HAP-1 (cell line): ENCODE measurements at regions not wholly inside any gene's neighbourhood (a gene's known extent, or its start where the extent isn't known, plus 50 kb on each side); places are given as distances from the start of the nearest gene placed in this dataset.

Experiments
- DNase-seq, 2 experiments: peaks; one replicate each; pipeline ENCODE4 v3.0.0-alpha.2; 2016 to 2020; ENCODE audit warnings: low spot score in 2 of 2
- H3K27me3 ChIP-seq: fragments of 250-450 bp; sonication (Bioruptor Pico); 2 replicates; pipeline ENCODE4 v1.5.1; 2020; ENCODE audit warnings: low read depth, mild to moderate bottlenecking, moderate library complexity
- H3K36me3 ChIP-seq: fragments of 250-450 bp; sonication (Bioruptor Pico); replicated peaks from 2 replicates; pipeline ENCODE4 v1.5.1; 2020; ENCODE audit warnings: mild to moderate bottlenecking
- H3K4me1 ChIP-seq: fragments of 250-450 bp; sonication (Bioruptor Pico); 2 replicates; pipeline ENCODE4 v1.5.1; 2020; ENCODE audit warnings: mild to moderate bottlenecking
- H3K4me3 ChIP-seq: fragments of 250-450 bp; sonication (Bioruptor Pico); 2 replicates; pipeline ENCODE4 v1.5.1; 2020; ENCODE audit warnings: mild to moderate bottlenecking, moderate library complexity
- H3K9me3 ChIP-seq: fragments of 250-450 bp; sonication (Bioruptor Pico); 2 replicates; pipeline ENCODE4 v1.5.1; 2020; ENCODE audit warnings: mild to moderate bottlenecking, moderate library complexity
- in situ Hi-C: fragments of 300-500 bp; cut with MboI; formaldehyde crosslinking; loops from 3 replicates; pipeline ENCODE4 v1.14.3; 2020; ENCODE audit warnings: low sequenced_read_pairs, inconsistent platforms, mixed read lengths

- no peak overlapping the region for H3K4me3 ChIP-seq
- no peaks in the 10 kb centered on the region for H3K36me3 ChIP-seq
- no peaks in the 10 kb centered on the region for H3K4me1 ChIP-seq
- H3K9me3 ChIP-seq, result no peaks in the 10 kb centered on the region; the same call in 1 of the 2 replicates
- DNase-seq, result no peak
- in situ Hi-C loops, result loop anchor here (25.0 kb wide), 1 partner anchor 103 kb away; no protein-coding TSS in a partner anchor
- no peaks in the 10 kb centered on the region for H3K27me3 ChIP-seq
Measured at GRCh38 chr21:38165466-38166172, 91.2 kb upstream of the KCNJ15 start.

- Histone ChIP-seq H3K9me3 (no peaks in the 10 kb centered on the region; the same call in 1 of the 2 replicates), H3K36me3 (no peaks in the 10 kb centered on the region), H3K27me3 (no peaks in the 10 kb centered on the region), H3K4me3 (no peak overlapping the region), H3K4me1 (no peaks in the 10 kb centered on the region)
- DNase-seq, result no peak
- in situ Hi-C loops, result loop anchor here (25.0 kb wide), 1 partner anchor 104 kb away; no protein-coding TSS in a partner anchor
Measured at GRCh38 chr21:38166173-38166535, 90.6 kb upstream of the KCNJ15 start.

DNA sequence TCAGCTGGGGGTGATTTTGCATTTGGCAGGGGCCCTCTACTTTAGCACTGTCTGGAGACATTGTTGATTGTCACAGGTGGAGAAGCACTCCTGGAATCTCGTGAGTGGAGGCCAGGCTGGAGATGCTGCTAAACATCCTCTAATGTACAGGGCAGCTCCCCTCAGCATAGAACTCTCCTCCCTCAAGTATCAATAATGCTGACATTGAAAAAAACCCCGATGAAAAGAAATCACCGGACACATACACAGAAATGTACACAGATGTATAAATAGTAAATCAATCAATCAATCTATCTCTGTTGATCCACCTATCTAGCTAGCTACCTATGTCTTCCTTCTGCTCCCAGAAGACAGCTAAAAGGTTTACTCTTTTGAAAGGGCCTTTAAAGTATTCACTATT lies 89.4 kb upstream of the KCNJ15 start:
- in situ Hi-C loops, result loop anchor here (25.0 kb wide), 1 partner anchor 105 kb away; no protein-coding TSS in a partner anchor
- Histone ChIP-seq H3K9me3 (no peaks in the 10 kb centered on the region; the same call in 1 of the 2 replicates), H3K4me1 (no peaks in the 10 kb centered on the region), H3K4me3 (no peak overlapping the region), H3K36me3 (no peaks in the 10 kb centered on the region), H3K27me3 (no peaks in the 10 kb centered on the region)
- DNase-seq, result no peak

- Histone ChIP-seq H3K4me1 (no peaks in the 10 kb centered on the region), H3K36me3 (no peaks in the 10 kb centered on the region), H3K27me3 (no peaks in the 10 kb centered on the region), H3K9me3 (no peaks in the 10 kb centered on the region; the same call in 1 of the 2 replicates), H3K4me3 (no peak overlapping the region)
- DNase-seq, result no peak
- in situ Hi-C loops, result loop anchor here (25.0 kb wide), 1 partner anchor 108 kb away; no protein-coding TSS in a partner anchor
Measured at GRCh38 chr21:38170283-38170682, 86.5 kb upstream of the KCNJ15 start.

DNA sequence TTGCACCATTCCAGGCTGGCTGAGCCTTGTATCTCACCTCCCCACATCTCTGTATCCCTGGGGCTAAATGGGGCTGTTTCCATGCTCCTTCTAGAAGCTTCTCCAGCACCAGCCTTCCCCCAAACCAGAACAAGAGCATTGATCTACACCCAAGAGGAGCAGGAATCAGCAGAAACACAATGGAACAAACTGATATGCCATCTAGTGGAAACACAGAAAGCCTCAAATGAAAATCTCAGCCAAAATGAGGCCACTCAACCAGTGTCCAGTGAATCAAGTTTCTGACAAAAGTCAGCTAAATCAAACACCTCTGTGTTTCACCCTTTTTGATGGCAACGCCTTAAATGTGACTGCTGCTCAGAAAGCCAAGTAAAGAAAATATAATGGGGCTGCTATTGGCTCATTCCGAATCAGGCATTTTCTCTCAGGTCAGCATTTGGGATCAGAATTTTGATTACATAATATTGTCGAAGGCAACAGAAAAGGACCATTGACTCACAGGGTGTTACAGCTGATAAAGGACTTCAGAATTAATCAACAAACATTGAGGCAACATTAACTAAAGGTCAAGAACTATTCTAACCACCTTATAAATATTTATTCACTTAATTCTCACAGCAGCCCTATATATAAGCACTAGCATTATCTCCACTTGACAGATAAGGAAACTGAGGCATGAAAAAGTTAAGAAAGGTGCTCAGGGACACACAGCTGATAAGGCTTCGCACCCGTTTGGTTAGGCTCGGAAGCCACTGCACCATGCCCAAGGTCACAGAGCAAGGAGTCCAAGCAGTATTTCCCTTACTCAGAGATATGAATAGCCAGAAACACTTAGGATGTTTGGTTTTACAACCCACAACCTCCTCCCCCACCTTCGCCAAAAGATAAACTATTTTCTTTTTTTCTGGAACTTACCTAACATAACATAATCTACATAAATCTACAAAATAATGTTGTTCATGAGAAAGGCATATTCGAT lies 85.8 kb upstream of the KCNJ15 start:
- Histone ChIP-seq H3K4me3 (no peak overlapping the region), H3K4me1 (no peaks in the 10 kb centered on the region), H3K9me3 (no peaks in the 10 kb centered on the region; the same call in 1 of the 2 replicates), H3K27me3 (no peaks in the 10 kb centered on the region), H3K36me3 (no peaks in the 10 kb centered on the region)
- DNase-seq, result no peak
- in situ Hi-C loops, result loop anchor here (25.0 kb wide), 1 partner anchor 109 kb away; no protein-coding TSS in a partner anchor

GRCh38 chr21:38171723-38172344 lies 85.0 kb upstream of the KCNJ15 start:
- no peaks in the 10 kb centered on the region for H3K4me1 ChIP-seq
- H3K9me3 ChIP-seq, result no peaks in the 10 kb centered on the region; the same call in 1 of the 2 replicates
- in situ Hi-C loops, result loop anchor here (25.0 kb wide), 1 partner anchor 110 kb away; no protein-coding TSS in a partner anchor
- no peak overlapping the region for H3K4me3 ChIP-seq
- no peaks in the 10 kb centered on the region for H3K36me3 ChIP-seq
- H3K27me3 ChIP-seq, result no peaks in the 10 kb centered on the region
- DNase-seq, result no peak

GRCh38 chr21:38173276-38174035 lies 83.3 kb upstream of the KCNJ15 start:
- Histone ChIP-seq H3K4me3 (no peak overlapping the region), H3K4me1 (no peaks in the 10 kb centered on the region), H3K27me3 (no peaks in the 10 kb centered on the region), H3K9me3 (no peaks in the 10 kb centered on the region), H3K36me3 (no peaks in the 10 kb centered on the region)
- DNase-seq, result no peak
- in situ Hi-C loops, result loop anchor here (25.0 kb wide), 1 partner anchor 111 kb away; no protein-coding TSS in a partner anchor

- DNase-seq, result no peak
- H3K4me3 ChIP-seq, result no peak overlapping the region
- H3K27me3 ChIP-seq, result no peaks in the 10 kb centered on the region
- H3K36me3 ChIP-seq, result no peaks in the 10 kb centered on the region
- H3K4me1 ChIP-seq, result no peaks in the 10 kb centered on the region
- H3K9me3 ChIP-seq, result no peaks in the 10 kb centered on the region
- in situ Hi-C loops, result no loop called here
Measured at GRCh38 chr21:38175306-38175705, 81.5 kb upstream of the KCNJ15 start.

GRCh38 chr21:38177919-38178652 lies 78.7 kb upstream of the KCNJ15 start:
- Histone ChIP-seq H3K36me3 (no peaks in the 10 kb centered on the region), H3K27me3 (no peaks in the 10 kb centered on the region), H3K4me3 (no peak overlapping the region), H3K9me3 (no peaks in the 10 kb centered on the region), H3K4me1 (no peaks in the 10 kb centered on the region)
- no peak for DNase-seq
- in situ Hi-C loops, result no loop called here

DNA sequence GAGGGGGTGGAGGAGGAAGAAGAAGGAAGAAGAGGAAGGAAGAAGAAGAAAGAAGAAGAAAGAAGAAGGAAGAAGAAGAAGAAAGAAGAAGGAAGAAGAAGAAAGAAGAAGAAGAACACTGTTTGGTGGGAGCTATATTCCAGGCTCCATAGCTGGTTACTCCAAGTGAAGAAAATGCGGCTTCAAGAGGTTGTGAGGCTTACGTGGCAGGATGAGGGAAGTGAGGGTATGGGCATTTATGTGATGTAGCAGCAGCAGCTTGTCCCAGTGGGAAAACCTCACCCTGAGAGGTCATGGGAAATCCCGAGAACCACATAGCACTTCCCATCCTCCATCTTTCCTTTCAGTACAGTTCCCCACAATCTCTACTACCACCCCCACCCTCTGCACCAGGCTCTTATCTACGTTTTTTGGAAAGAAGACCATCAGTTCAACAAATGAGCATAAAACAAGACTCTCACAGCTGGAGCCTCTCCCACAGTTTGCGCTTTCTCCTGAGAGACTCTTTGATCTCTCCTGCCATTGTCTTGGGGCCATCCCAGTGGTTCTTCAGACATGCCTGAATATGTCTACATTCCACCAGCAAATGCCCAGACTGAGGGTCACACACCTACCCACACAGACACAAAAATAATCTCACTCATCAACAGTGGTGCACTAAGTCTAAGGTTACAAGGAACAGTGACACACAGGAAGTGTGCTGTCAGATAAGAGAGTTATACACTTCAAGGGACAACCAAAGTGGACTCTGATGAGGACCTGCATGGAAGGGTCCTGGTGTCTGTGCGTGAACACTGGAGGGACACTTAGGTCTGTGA lies 77.9 kb upstream of the KCNJ15 start:
- no peaks in the 10 kb centered on the region for H3K9me3 ChIP-seq
- no peak overlapping the region for H3K4me3 ChIP-seq
- in situ Hi-C loops, result no loop called here
- H3K27me3 ChIP-seq, result no peaks in the 10 kb centered on the region
- H3K36me3 ChIP-seq, result no peaks in the 10 kb centered on the region
- no peaks in the 10 kb centered on the region for H3K4me1 ChIP-seq
- DNase-seq, result no peak

DNA sequence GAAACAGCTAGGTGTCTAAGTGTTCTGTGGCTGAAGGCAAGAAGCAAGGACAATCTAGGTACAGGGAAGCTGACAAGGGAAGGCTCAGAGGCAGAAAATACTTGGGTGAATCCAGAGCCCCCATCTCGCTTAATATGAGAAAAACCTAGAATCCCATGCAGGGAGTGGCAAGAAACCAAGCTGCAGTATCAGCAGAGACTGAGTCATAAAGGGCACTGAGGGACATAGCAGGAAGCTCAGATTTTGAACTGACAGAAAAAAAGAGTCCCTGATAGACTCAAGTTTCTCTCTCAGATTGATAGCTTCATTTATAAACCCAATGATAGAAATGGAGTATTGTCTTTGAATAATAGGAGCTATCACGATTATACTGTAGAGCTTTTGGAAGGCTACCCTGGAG lies 77.3 kb upstream of the KCNJ15 start:
- H3K4me3 ChIP-seq, result no peak overlapping the region
- no peak for DNase-seq
- in situ Hi-C loops, result no loop called here
- no peaks in the 10 kb centered on the region for H3K9me3 ChIP-seq
- no peaks in the 10 kb centered on the region for H3K4me1 ChIP-seq
- H3K36me3 ChIP-seq, result no peaks in the 10 kb centered on the region
- no peaks in the 10 kb centered on the region for H3K27me3 ChIP-seq

DNA sequence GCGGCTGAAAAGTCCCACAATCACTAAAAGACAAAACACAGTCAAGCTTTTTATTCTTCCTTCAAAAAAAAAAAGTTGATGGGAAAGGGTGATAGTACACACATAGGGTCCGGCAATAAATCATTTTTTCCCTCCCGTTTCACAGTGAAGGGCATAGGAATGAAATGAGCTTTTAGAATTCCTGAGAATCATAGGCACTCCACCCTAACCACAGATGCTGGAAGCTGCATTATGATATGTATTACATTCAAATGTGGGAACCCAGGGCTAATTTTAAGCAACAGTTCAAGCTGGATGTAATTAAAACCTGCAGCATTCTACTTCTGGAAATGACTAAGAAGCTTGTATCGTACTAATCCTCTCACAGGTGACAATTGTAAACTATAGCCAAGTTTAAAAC lies 75.7 kb upstream of the KCNJ15 start:
- in situ Hi-C loops, result no loop called here
- Histone ChIP-seq H3K4me3 (no peak overlapping the region), H3K36me3 (no peaks in the 10 kb centered on the region), H3K27me3 (no peaks in the 10 kb centered on the region), H3K4me1 (no peaks in the 10 kb centered on the region), H3K9me3 (no peaks in the 10 kb centered on the region)
- DNase-seq, result no peak
